Astrocyte of the cerebellum (primary cell): ENCODE measurements at regions not wholly inside any gene's neighbourhood (a gene's known extent, or its start where the extent isn't known, plus 50 kb on each side); places are given as distances from the start of the nearest gene placed in this dataset.
"Not testable (repeated sequence)": the region's sequence is repeated elsewhere in the genome, so short reads cannot be mapped to it uniquely, and the experiment has no call there.

Source experiments
- DNase-seq: peaks from one replicate; pipeline ENCODE4 v3.0.0-alpha.2; 2011; ENCODE audit warnings: low read depth
- H3K4me3 ChIP-seq: 2 replicates; pipeline ENCODE4 v1.5.1; 2011; ENCODE audit warnings: mild to moderate bottlenecking, low read depth, low read length, moderate library complexity
- in situ Hi-C: cut with HindIII; loops from 2 replicates; pipeline ENCODE4 v1.10.0; 2017; ENCODE audit warnings: low sequenced_read_pairs
- TF ChIP-seq, protein P1 (sequence below): IDR thresholded peaks from 2 replicates; pipeline ENCODE4 v1.5.1; 2012; ENCODE audit warnings: low read length, low read depth, moderate library complexity, mild to moderate bottlenecking; ENCODE audit errors: missing control alignments

DNA sequence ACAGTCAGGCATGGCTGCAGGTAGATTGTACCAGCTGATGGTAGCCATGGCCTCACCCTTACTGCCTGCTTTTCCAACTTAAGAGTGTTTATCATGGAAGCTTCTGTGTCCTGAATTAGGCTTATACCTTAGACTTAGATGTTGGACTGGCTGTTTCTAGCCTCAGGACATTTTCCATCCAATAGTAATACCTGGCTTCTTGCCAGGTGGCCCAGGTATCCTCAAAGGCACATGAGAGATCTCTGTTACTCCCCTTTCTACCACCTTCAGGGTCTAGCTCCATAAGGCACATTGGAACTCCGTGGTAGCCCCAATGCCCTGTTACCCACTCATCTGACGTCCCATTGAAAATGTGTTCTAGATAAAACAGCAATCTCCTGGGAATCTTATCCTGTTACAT lies 407.5 kb downstream of the SPRY2 start:
- TF ChIP-seq, protein P1, sequence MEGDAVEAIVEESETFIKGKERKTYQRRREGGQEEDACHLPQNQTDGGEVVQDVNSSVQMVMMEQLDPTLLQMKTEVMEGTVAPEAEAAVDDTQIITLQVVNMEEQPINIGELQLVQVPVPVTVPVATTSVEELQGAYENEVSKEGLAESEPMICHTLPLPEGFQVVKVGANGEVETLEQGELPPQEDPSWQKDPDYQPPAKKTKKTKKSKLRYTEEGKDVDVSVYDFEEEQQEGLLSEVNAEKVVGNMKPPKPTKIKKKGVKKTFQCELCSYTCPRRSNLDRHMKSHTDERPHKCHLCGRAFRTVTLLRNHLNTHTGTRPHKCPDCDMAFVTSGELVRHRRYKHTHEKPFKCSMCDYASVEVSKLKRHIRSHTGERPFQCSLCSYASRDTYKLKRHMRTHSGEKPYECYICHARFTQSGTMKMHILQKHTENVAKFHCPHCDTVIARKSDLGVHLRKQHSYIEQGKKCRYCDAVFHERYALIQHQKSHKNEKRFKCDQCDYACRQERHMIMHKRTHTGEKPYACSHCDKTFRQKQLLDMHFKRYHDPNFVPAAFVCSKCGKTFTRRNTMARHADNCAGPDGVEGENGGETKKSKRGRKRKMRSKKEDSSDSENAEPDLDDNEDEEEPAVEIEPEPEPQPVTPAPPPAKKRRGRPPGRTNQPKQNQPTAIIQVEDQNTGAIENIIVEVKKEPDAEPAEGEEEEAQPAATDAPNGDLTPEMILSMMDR, result no peak
- no peak overlapping the region for H3K4me3 ChIP-seq
- in situ Hi-C loops, result no loop called here
- no peak for DNase-seq

DNA sequence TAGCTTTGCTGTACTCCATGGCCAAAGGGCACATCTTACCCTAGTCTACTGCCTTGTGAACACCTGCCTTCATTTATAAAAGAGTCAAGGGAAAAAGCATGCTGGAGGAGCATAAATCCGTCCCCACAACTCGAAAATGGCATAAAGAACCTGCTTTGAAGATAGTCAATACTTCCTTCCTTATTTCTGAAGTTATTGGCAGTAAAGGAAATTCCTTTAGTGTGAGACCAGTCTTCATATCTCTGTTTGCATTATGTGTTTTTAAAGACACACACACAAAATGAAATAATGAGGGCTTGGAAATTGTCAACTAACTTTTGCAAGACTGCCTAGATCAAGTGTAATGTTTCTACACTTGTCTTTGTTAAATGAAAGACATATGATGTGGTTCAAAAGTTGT lies 408.4 kb downstream of the SPRY2 start:
- TF ChIP-seq, protein P1, result no peak
- in situ Hi-C loops, result no loop called here

DNA sequence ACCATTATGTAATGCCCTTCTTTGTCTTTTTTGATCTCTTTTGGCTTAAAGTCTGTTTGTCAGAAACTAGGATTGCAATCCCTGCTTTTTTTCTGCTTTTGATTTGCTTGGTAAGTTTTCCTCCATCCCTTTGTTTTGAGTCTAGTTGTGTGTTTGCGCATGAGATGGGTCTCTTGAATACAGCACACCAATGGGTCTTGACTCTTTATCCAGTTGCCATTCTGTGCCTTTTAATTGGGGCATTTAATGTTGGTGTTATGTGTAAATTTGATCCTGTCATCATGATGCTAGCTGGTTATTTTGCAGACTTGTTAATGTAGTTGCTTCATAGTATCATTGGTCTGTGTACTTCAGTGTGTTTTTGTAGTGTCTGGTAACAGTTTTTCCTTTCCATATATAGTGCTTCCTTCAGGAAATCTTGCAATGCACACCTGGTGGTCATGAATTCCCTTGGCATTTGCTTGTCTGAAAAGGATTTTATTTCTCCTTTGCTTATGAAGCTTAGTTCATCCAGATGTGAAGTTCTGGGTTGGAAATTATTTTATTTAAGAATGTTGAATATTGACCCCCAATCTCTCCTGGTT lies 416.9 kb downstream of the SPRY2 start:
- in situ Hi-C loops, DNase-seq, H3K4me3 ChIP-seq: not testable (repeated sequence)

More for the DNA sequence above, 408.4 kb downstream of the SPRY2 start:
- DNase-seq, result no peak
- no peak overlapping the region for H3K4me3 ChIP-seq

DNA sequence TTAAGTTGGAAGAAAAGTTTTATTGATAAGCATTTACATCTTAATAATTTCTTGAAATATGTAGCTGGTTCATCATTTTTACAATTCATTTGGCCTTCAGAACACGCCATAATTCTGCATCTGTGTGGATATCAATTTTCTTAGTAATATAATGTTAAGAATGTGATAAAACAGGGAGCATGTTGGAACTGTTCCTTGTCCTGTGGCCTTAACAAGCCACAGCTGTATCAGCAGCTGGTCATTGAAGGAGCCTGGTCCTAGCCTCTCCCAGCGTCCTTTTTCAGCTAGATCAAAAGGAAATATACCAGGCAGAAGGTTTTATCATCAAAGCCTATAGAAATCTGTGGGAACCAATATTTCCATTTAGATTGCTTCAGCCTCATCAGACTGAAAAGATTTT lies 421.8 kb downstream of the SPRY2 start:
- in situ Hi-C loops, result no loop called here
- DNase-seq, result no peak

DNA sequence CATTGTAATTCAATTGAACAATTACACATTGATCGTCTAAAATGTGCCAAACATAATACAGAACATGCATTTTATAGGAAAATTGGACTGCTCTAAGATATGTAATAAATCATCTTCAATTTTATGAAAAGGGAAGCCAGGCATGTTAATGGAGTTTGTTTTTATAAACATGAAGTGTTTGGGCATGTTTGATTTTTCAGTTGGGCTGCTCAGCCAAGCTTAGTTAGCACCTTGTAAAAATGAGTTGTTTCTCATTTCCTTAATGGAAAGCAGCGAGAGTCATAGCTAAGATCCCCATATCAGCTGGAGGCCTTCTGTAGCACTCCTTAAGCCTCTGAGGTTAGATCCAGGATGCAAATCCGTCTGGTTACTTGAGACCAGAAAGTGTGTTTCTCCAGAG lies 422.3 kb downstream of the SPRY2 start:
- in situ Hi-C loops, result no loop called here

More for the DNA sequence above, 421.8 kb downstream of the SPRY2 start:
- H3K4me3 ChIP-seq, result no peak overlapping the region
- TF ChIP-seq, protein P1, result no peak

DNA sequence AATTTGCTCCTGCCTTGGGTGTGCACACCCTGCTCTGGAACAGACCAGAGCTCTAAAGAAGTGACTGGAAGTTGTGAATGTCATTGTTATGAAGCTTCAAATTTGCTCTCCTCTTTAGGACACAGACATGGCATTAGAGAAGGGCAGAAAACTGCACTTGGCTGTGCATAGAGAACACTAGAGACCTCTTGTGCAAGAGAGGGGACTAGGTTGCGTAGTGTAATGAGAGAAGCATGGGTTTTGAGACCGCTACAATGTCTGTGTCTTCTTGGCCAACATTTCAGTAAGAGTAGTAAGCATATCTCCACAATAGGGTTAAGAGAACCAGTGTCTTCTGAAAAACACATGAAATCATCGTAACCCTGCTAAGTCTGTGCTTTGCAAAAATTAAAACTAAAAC lies 423.3 kb downstream of the SPRY2 start:
- H3K4me3 ChIP-seq, result no peak overlapping the region
- TF ChIP-seq, protein P1, result no peak
- in situ Hi-C loops, result no loop called here
- no peak for DNase-seq

More for the DNA sequence above, 422.3 kb downstream of the SPRY2 start:
- no peak overlapping the region for H3K4me3 ChIP-seq
- TF ChIP-seq, protein P1, result no peak
- no peak for DNase-seq

DNA sequence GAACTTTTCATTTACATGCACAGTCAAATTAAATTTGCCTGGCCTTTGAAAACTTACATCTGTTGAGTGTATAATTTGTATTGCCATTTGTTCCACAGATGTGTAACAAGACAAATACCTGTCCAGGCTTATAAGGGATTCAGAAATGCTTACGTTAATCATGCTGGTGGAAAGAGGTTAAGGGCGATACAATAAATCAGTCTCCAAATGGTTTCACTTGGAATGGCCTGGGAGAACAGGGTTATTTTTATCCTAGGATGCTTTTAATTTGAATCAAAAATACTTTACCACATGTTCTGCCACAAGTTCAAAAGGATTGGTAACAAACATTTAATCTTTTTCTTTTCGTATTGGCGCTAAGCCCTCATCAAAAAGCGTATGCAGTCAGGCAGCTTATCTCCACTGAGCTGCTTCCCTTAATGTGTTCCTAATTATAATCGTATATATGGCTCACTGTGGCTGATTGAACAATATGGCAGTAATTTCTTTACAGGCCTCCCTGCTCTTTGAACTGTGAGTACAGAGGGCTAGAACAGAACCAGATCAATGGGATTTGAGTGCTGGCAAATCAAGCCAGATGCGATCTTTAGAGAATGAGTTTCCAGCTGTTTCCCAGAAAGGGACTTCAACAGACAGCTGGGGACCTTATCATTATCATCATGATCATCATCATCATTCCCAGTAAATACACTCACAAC lies 425.7 kb downstream of the SPRY2 start:
- H3K4me3 ChIP-seq, result no peak overlapping the region
- TF ChIP-seq, protein P1, result no peak
- no peak for DNase-seq
- in situ Hi-C loops, result no loop called here
